HEK293 (cell line): ENCODE measurements at regions not wholly inside any gene's neighbourhood (a gene's known extent, or its start where the extent isn't known, plus 50 kb on each side); places are given as distances from the start of the nearest gene placed in this dataset.

Experiments
- PATZ1 ChIP-seq: fragments of 450-650 bp; formaldehyde crosslinking; IDR thresholded peaks from 2 replicates; pipeline ENCODE4 v1.5.1; 2016; ENCODE audit warnings: missing biosample characterization, missing genetic modification characterization
- REPIN1 ChIP-seq: fragments of 450-650 bp; formaldehyde crosslinking; IDR thresholded peaks from 2 replicates; pipeline ENCODE4 v1.5.1; 2017; ENCODE audit warnings: missing biosample characterization, missing genetic modification characterization, low read depth
- SP2 ChIP-seq: fragments of 450-650 bp; formaldehyde crosslinking; IDR thresholded peaks from 2 replicates; pipeline ENCODE4 v1.5.1; 2016; ENCODE audit warnings: missing biosample characterization, missing genetic modification characterization
- TSHZ1 ChIP-seq: fragments of 450-650 bp; formaldehyde crosslinking; IDR thresholded peaks from 2 replicates; pipeline ENCODE4 v1.5.1; 2016; ENCODE audit warnings: missing biosample characterization, missing genetic modification characterization, borderline replicate concordance
- YY1 ChIP-seq: fragments of 450-650 bp; formaldehyde crosslinking; IDR thresholded peaks from 2 replicates; pipeline ENCODE4 v1.5.1; 2018; ENCODE audit warnings: missing biosample characterization, missing genetic modification characterization
- ZEB2 ChIP-seq: fragments of 450-650 bp; formaldehyde crosslinking; IDR thresholded peaks from 2 replicates; pipeline ENCODE4 v1.5.1; 2016; ENCODE audit warnings: missing biosample characterization, missing genetic modification characterization
- ZNF121 ChIP-seq: fragments of 450-650 bp; formaldehyde crosslinking; IDR thresholded peaks from 2 replicates; pipeline ENCODE4 v1.5.1; 2016; ENCODE audit warnings: missing biosample characterization, missing genetic modification characterization
- ZNF211 ChIP-seq: fragments of 450-650 bp; formaldehyde crosslinking; IDR thresholded peaks from 2 replicates; pipeline ENCODE4 v1.5.1; 2016; ENCODE audit warnings: low read depth, missing biosample characterization, missing genetic modification characterization
- ZNF394 ChIP-seq: fragments of 450-650 bp; formaldehyde crosslinking; IDR thresholded peaks from 2 replicates; pipeline ENCODE4 v1.5.1; 2016; ENCODE audit warnings: missing biosample characterization, missing genetic modification characterization, mild to moderate bottlenecking, moderate library complexity, borderline replicate concordance
- ZNF423 ChIP-seq: fragments of 450-650 bp; formaldehyde crosslinking; IDR thresholded peaks from 2 replicates; pipeline ENCODE4 v1.5.1; 2016; ENCODE audit warnings: missing biosample characterization, missing genetic modification characterization
- ZNF585B ChIP-seq: fragments of 450-650 bp; formaldehyde crosslinking; IDR thresholded peaks from 2 replicates; pipeline ENCODE4 v1.5.1; 2016; ENCODE audit warnings: missing biosample characterization, missing genetic modification characterization
- ZNF645 ChIP-seq: fragments of 450-650 bp; formaldehyde crosslinking; IDR thresholded peaks from 2 replicates; pipeline ENCODE4; 2016; ENCODE audit warnings: missing biosample characterization, missing genetic modification characterization
- ZNF707 ChIP-seq: fragments of 450-650 bp; formaldehyde crosslinking; IDR thresholded peaks from 2 replicates; pipeline ENCODE4 v1.5.1; 2016; ENCODE audit warnings: missing biosample characterization, missing genetic modification characterization
- TF ChIP-seq, protein P1 (sequence below): fragments of 450-650 bp; formaldehyde crosslinking; IDR thresholded peaks from 2 replicates; pipeline ENCODE4 v1.5.1; 2016; ENCODE audit warnings: missing biosample characterization, missing genetic modification characterization

GRCh38 chr1:5680600-5680999, 311.6 kb downstream of the NPHP4 start:
- TF ChIP-seq ZNF645 (tag by site-specific recombination) (no peak), ZNF121 (tag by site-specific recombination) (no peak), TSHZ1 (no peak), ZEB2 (tag by site-specific recombination) (no peak), ZNF394 (tag by site-specific recombination) (no peak), ZNF423 (tag by site-specific recombination) (no peak), YY1 (no peak), PATZ1 (tag by site-specific recombination) (no peak), ZNF585B (tag by site-specific recombination) (no peak), REPIN1 (tag by site-specific recombination) (no peak), ZNF211 (no peak), ZNF707 (tag by site-specific recombination) (no peak), SP2 (tag by site-specific recombination) (no peak)
- TF ChIP-seq, protein P1, sequence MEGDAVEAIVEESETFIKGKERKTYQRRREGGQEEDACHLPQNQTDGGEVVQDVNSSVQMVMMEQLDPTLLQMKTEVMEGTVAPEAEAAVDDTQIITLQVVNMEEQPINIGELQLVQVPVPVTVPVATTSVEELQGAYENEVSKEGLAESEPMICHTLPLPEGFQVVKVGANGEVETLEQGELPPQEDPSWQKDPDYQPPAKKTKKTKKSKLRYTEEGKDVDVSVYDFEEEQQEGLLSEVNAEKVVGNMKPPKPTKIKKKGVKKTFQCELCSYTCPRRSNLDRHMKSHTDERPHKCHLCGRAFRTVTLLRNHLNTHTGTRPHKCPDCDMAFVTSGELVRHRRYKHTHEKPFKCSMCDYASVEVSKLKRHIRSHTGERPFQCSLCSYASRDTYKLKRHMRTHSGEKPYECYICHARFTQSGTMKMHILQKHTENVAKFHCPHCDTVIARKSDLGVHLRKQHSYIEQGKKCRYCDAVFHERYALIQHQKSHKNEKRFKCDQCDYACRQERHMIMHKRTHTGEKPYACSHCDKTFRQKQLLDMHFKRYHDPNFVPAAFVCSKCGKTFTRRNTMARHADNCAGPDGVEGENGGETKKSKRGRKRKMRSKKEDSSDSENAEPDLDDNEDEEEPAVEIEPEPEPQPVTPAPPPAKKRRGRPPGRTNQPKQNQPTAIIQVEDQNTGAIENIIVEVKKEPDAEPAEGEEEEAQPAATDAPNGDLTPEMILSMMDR: no peak
